ENCODE measurements at regions not wholly inside any gene's neighbourhood (a gene's known extent, or its start where the extent isn't known, plus 50 kb on each side); places are given as distances from the start of the nearest gene placed in this dataset.

DNA sequence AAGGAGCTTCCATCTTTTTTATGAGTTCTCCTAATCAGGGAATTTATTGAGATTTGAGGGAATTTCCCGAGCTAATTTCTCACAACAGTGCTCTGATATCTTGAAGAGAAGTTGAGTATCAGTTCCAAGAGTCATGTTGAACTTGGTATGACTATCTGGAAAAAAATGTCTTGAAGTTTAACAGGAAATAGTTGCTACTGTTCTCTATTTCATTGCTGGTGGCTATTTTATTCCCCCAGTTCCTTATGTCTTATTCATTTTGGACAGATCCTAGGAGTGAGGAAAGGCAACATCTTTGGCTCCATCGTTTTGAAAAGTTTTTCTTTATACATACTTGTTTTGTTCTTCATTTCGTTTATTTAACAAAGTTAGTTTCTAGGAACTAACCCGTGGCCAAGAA is 307.8 kb upstream of the AGTR1 start:
- peak; percentile 7 for DNase-seq (ENCODE audit: low read depth)

DNA sequence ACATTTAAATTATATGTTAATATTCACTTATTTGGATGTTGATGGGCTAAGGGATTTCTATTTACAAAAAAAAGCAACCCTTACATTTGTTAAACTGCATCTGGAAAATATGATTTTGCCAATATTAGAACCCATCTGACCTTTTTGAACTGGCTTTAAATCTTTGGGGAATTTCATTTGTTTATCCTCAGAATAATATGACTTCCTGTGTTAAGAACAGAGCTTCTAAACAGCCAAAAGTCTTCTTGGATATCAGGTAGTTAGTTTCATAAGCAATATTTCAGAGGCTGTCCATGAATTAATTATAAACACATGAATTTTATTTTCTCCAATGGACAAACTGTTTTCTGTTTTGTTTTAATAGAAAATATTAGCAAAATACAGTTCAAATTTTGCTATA is 301.9 kb upstream of the AGTR1 start:
- DNase-seq (ENCODE audit: low read depth): no peak

- DNase-seq (ENCODE audit: low read depth): peak; percentile 58
Measured at GRCh38 chr3:148400754-148401153, 296.9 kb upstream of the AGTR1 start.

DNA sequence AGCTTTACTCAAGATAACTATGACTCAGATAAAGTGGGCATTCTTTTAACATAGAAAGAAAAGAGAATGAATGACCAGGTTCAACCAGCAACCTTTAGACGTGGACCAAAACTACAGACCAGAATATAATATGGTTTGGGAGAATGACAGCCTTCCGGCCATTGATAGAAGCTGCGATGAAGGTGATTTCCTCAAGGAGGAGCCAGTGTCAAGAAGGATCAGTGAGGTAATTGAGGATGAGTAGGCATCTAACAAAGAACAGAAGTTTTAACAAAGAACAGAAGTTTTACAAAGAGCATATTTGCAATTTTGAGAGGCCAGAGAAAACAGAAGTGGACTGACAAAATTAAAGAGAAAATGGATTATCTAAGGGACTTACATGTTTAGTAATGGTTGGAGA is 289.0 kb upstream of the AGTR1 start:
- DNase-seq (ENCODE audit: low read depth): no peak

- no peak for DNase-seq (ENCODE audit: low read depth)
Measured at GRCh38 chr3:148420242-148420641, 277.5 kb upstream of the AGTR1 start.

- no peak for DNase-seq (ENCODE audit: low read depth)
Measured at GRCh38 chr3:148428862-148429605, 268.7 kb upstream of the AGTR1 start.

DNA sequence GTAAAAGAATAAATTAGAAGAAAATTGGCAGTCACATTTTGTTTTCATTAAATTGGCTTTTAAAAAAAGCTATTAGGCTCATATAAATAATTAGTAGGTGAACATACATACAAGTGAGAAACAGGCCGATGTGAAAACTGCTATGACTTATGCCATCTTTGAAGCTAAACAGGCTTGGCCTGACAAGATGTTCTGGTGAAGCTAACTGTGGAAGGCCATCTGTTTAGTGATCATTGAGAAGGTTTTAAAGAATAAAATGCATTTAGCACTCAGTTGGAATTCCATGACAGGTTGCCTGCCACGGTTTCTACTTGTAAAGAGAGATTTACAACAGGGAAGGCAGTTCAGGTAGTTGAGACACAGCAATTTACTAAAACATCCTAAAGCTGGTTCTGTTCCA is 264.0 kb upstream of the AGTR1 start:
- DNase-seq (ENCODE audit: low read depth): no peak

DNA sequence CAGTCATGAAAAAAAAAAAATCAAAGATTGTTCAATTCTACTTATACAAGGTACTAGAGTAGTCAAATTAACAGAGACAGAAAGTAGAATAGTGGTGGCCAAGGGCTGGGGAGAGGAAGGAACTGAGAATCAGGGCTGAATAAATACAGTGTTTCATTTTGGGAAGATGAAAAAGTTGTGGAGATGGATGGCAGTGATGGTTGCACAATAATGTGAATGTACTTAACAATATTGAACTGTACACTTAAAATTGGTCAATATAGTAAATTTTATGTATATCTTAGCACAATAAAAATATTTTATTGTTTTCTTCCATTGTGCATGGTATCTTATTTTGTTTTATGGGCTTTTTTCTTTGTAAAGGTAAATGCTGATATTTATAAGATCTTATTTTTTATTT is 262.2 kb upstream of the AGTR1 start:
- DNase-seq (ENCODE audit: low read depth): no peak

DNA sequence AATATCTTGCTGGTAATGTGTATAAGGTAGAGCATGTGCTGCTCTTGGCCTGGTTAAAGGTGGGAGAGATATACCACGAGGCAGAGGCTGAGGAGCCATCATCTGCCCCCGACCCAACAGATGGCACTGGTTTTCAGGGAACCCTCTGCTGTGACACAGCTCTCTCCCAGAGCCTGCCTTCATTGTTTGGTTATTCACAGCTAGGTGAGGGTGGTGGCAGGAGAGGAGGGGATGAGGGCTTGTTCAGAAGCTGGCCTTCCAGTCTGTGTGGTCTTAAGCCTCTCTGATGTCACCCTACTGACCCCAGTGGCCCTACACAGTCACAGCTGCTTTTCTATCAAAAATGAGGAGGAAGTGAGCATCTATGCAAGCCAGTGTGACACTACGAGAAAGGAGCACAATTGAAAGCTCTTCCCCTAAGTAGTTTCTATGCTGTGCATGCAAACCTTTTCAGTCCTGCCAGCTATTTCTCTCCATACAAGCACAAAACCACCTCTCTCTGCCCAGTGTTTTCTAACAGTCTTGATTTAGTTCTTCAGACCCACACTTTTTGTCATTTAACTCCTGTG is 258.4 kb upstream of the AGTR1 start:
- DNase-seq (ENCODE audit: low read depth): no peak

DNA sequence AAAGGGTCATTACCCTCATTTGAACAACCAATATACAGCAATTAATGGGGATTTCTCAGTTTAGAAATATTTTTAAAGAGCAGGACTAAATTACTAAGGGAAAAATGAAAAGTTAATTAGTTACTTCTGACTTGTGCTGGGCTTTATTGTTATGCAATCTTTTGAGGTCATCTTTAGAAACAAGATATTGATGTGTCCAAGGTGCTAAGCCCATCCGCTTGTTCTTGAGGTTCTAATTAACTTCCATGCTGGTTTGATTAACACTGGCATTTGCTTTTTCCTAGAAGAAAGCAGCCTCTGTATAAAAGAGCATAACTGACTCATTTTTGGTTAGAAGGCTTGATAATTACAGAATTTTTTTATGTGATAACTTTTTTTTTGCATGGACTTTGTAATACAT is 256.5 kb upstream of the AGTR1 start:
- peak; percentile 6 for DNase-seq (ENCODE audit: low read depth)

DNA sequence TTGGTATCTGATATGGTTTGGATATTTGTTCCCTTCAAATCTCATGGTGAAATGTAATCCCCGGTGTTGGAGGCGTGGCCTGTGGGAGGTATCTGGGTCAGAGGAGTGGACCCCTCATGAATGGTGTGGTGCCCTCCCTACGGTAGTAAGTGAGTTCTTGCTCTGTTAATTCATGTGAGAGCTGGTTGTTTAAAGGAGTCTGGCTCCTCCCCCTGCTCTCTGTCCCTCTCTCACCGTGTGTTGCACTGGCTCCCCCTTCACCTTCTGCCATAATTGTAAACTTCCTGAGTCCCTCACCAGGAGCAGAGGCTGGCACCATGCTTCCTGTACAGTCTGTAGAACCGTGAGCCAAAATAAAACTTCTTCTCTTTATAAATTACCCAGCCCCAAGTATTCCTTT is 246.9 kb upstream of the AGTR1 start:
- no peak for DNase-seq (ENCODE audit: low read depth)

DNA sequence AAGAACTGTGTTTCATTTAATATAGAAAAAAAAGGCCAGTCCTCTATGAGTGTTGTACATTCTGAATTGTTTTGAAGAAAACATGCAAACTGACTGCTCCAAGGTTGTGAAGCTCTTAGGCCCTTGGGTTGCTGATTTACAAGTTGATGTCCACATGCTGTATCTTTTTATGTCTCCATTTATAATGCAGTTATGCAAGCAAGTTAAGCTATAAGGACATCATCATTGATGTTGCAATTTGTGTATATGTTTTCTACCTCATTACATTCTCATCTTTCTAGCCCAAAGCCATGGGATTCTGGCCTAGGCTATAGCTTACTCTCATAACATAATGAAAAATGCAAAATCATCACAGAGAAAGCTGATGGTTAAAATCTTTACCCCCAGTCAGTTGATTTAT is 245.7 kb upstream of the AGTR1 start:
- no peak for DNase-seq (ENCODE audit: low read depth)

- no peak for DNase-seq (ENCODE audit: low read depth)
Measured at GRCh38 chr3:148453781-148454191, 243.9 kb upstream of the AGTR1 start.

- DNase-seq (ENCODE audit: low read depth): peak; percentile 26
Measured at GRCh38 chr3:148455098-148455497, 242.6 kb upstream of the AGTR1 start.

- no peak for DNase-seq (ENCODE audit: low read depth)
Measured at GRCh38 chr3:148457886-148458285, 239.8 kb upstream of the AGTR1 start.

GRCh38 chr3:148459931-148460513 is 237.7 kb upstream of the AGTR1 start:
- DNase-seq (ENCODE audit: low read depth): no peak

DNA sequence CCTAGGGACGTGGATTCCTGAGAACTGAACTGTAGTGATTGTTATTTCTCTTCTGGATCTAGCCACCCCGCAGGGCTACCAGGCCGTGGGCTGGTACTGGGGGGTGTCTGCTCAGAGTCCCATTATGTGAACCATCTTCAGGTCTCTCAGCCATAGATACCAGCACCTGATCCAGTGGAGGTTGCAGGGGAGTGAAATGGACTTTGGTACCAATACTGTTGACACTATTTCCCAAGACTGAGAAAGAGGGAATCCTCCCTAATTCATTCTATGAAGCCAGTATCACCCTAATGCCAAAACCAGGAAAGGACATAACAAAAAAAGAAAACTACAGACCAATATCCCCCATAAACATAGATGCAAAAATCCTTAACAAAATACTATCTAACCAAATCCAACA is 237.0 kb upstream of the AGTR1 start:
- no peak for DNase-seq (ENCODE audit: low read depth)

DNA sequence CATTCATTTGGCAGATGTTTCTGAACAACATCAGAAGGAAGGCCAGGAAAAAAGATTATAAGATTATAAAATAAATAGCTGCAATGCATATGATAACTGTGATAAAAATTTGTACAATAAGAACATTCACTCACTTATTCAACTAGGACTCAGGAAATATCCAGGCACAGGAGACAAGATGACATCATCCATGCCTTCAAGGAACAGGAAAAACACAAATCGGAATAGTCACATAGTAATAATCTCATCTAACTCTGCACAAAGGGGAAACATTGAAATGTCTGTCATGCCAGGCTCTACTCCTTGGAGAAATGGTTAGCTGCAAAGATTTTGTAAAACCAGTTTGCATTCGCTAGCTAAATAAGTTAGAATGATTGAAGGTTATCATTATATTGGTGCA is 233.5 kb upstream of the AGTR1 start:
- DNase-seq (ENCODE audit: low read depth): no peak

DNA sequence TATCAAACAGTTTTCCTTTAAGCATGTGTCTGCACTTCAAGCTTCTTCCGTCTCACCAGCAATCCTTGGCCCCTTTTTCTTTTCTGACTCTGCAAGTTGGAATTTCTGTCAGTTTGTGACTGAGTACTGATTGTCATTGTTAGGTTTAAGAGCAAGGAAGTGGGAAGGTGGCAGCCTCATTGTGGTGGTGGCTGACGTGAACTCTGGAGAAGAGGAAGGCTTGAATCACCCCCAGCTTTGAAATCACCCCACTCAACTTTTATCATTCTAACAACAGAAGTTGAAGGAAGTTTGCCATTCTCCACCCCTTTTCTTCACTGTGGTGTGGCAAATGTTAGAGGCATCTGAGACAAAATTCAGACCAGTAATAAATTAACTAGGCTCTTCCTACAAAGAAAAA is 231.6 kb upstream of the AGTR1 start:
- DNase-seq (ENCODE audit: low read depth): no peak

GRCh38 chr3:148466980-148467740 is 230.5 kb upstream of the AGTR1 start:
- no peak for DNase-seq (ENCODE audit: low read depth)

DNA sequence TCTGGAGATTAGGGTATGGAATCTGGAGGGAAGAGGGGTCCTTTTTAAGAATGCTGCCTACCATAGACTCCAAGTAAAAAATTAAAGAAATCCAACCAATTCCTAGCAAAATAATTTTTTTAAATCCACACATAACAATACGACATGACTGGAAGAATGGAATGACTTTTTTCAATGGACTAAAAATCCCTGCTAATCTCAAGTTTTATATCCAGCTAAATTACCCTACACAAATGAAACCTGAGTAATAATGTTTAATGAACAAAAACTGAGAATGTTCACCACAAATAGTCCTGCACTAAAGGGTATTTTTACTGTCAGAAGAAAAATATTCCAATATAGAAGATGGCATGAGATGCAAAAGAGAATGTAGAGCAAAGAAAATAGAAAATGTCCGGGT is 220.3 kb upstream of the AGTR1 start:
- DNase-seq (ENCODE audit: low read depth): no peak

GRCh38 chr3:148493631-148494030 is 204.1 kb upstream of the AGTR1 start:
- DNase-seq (ENCODE audit: low read depth): no peak

- peak; percentile 25 for DNase-seq (ENCODE audit: low read depth)
Measured at GRCh38 chr3:148494451-148494850, 203.3 kb upstream of the AGTR1 start.

Data from fibroblast of gingiva (primary cell).